ENCODE measurements at regions not wholly inside any gene's neighbourhood (a gene's known extent, or its start where the extent isn't known, plus 50 kb on each side); places are given as distances from the start of the nearest gene placed in this dataset.

DNA sequence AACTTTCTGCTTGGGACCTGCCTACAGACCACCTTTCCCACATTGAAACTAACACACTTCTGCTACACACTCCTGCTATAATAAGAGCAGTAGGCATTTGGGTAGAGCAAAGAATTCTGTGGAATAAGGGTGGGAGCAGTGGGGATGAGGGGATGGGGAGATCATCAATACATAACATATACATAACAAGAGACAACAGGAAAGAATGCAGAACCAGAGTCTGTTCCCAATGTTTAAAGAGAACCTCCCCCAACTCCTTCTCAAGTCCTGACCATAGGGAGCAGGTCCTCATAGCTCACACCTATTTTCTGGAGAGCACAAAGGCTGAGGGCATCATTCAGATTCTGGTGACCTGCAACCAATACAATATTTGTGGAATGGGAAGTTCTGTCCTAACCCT lies 121.6 kb upstream of the BARHL2 start:
- H3K9me3 ChIP-seq: no peaks in the 10 kb centered on the region
- H3K4me1 ChIP-seq: peaks cover 0 to 21% (median 15%) of the 10 kb centered on the region in 4 donors
- peaks cover 0 to 73% of the 10 kb centered on the region in 2 donors for H3K27me3 ChIP-seq
- TF ChIP-seq, protein P1, sequence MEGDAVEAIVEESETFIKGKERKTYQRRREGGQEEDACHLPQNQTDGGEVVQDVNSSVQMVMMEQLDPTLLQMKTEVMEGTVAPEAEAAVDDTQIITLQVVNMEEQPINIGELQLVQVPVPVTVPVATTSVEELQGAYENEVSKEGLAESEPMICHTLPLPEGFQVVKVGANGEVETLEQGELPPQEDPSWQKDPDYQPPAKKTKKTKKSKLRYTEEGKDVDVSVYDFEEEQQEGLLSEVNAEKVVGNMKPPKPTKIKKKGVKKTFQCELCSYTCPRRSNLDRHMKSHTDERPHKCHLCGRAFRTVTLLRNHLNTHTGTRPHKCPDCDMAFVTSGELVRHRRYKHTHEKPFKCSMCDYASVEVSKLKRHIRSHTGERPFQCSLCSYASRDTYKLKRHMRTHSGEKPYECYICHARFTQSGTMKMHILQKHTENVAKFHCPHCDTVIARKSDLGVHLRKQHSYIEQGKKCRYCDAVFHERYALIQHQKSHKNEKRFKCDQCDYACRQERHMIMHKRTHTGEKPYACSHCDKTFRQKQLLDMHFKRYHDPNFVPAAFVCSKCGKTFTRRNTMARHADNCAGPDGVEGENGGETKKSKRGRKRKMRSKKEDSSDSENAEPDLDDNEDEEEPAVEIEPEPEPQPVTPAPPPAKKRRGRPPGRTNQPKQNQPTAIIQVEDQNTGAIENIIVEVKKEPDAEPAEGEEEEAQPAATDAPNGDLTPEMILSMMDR (IDR thresholded peaks at IDR 0.05): no peak
- no peak overlapping the region for H3K4me3 ChIP-seq
- H3K27ac ChIP-seq: no peak overlapping the region
- no peaks in the 10 kb centered on the region for H3K36me3 ChIP-seq
- intact Hi-C loops (cut with DNase I; ENCODE audit: low total_unique reads): no loop called here
- DNase-seq: no peak

DNA sequence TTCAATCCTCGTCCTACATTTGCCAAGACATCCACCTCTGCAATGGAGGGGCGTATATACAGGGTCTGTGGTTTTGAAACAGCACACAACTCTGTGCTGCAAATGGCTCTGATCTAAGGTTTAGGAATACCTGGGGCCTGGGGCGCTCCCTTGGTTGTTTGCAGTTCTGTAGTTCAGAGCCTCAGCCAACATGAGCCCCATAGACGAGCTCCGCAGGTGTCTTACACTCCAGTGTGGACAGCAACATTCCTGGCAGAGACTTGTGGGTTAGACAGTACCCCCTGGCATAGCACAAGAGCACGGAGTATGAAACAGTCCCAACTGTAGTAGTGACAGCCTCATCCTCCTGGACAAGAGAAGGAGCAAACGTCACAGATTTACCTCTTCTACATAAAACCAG lies 120.3 kb upstream of the BARHL2 start:
- TF ChIP-seq, protein P1 (IDR thresholded peaks at IDR 0.05): no peak
- Histone ChIP-seq H3K4me1 (peaks cover 0 to 21% (median 15%) of the 10 kb centered on the region in 4 donors), H3K27me3 (peaks cover 0 to 80% of the 10 kb centered on the region in 2 donors), H3K36me3 (no peaks in the 10 kb centered on the region), H3K27ac (no peak overlapping the region), H3K9me3 (no peaks in the 10 kb centered on the region), H3K4me3 (no peak overlapping the region)
- intact Hi-C loops (cut with DNase I; ENCODE audit: low total_unique reads): no loop called here
- DNase-seq: no peak

DNA sequence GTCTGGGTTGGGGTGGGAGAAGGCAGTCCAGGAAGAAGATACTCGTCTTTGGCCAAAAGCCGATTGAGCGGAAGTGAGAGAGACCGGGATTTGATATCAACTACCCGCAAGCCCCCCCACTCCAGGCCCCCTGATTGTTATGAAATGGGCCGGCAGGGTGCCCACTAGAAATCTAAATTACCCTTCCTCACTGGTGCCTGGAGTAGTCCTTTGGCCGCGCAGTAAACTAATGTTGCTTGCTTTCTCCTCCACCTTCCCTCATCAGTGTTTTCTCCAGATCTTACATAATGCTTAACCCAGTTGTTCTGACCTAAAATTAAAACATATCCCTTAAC lies 119.2 kb upstream of the BARHL2 start:
- intact Hi-C loops (cut with DNase I; ENCODE audit: low total_unique reads): no loop called here
- Histone ChIP-seq H3K27ac (no peak overlapping the region), H3K4me3 (peak overlapping the region; percentile 29 to 46), H3K36me3 (no peaks in the 10 kb centered on the region), H3K9me3 (no peaks in the 10 kb centered on the region), H3K4me1 (peaks cover 0 to 21% (median 15%) of the 10 kb centered on the region in 4 donors), H3K27me3 (peaks cover 0 to 72% of the 10 kb centered on the region in 2 donors)
- no peak for DNase-seq
- TF ChIP-seq, protein P1 (IDR thresholded peaks at IDR 0.05): no peak

DNA sequence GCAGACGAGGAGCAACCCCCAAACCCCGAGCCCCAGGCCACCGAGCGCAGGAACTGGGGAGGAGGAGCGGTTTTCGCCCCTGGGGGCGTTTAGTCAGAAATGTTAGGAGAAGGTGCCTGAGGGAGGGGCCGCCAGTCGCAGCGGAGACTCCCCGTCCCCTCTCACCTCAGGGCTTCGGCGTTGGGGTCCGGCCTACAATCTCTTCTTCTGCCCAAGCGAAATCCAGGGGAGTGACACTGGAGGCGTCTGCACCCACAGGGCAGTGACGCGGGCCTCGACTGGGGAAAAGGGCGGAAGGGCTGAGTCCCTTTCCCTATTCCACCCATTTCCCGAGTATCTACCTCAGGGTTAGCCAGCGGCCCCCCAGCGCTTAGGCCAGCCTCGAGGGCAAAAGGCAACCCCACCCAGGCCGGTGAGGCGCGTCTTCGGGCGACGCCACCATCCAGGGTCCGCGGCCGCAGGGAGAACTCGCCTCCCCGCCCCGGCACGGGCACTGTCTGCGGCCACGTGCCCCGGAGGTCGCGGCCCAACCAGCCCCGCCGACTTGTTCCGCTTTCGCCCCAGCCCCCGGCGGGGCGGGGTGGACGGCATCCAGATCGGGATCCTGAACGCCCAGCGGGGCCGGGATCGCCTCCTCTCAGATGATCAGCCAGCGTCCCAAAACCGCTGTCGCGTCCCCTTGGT lies 118.7 kb upstream of the BARHL2 start:
- peak overlapping the region; percentile 29 to 46 for H3K4me3 ChIP-seq
- H3K4me1 ChIP-seq: peaks cover 0 to 21% (median 15%) of the 10 kb centered on the region in 4 donors
- intact Hi-C loops (cut with DNase I; ENCODE audit: low total_unique reads): no loop called here
- H3K36me3 ChIP-seq: no peaks in the 10 kb centered on the region
- H3K27ac ChIP-seq: no peak overlapping the region
- H3K27me3 ChIP-seq: peaks cover 0 to 68% of the 10 kb centered on the region in 2 donors
- DNase-seq: peak in 1 of 2 donors; percentile 21
- no peaks in the 10 kb centered on the region for H3K9me3 ChIP-seq
- TF ChIP-seq, protein P1 (IDR thresholded peaks at IDR 0.05): no peak

DNA sequence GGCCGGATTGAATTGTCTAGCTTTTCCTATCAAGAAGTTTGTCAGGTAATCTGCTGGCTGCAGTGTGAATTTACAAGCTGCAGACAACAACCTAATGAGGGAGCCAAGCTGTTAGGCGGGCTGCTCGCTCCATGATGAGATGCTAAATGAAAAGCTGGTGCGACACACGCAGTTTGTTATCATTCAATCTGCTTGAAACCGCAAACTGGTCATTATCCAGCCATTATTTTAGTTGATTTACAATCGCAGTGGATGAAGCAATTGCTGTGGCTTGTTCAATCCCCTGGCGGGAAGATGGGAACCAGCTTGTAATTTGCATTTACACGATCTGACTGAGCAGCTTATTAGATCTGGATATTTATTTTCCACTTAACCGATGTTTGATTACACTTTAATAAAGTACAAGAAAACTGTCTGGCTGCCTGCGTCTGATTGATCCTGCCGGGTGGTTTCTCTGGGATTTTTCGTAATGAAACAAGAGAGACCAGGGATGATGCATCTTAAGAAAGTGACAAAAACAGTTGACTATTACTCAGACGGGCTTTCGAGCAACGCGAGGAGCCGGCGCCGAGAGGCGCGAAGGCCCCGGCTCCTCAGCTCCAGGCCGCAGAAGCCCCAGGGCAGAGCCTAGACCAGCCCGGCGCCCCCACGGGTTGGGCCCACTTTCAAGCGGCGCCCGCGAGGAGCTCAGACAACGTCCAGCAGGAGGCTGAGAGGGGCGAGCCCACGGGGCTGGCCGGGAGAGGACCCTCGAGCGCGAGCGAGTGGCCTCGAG lies 118.0 kb upstream of the BARHL2 start:
- intact Hi-C loops (cut with DNase I; ENCODE audit: low total_unique reads): no loop called here
- peaks cover 0 to 61% of the 10 kb centered on the region in 2 donors for H3K27me3 ChIP-seq
- H3K4me1 ChIP-seq: peaks cover 0 to 21% (median 15%) of the 10 kb centered on the region in 4 donors
- TF ChIP-seq, protein P1 (IDR thresholded peaks at IDR 0.05): no peak
- H3K36me3 ChIP-seq: no peaks in the 10 kb centered on the region
- no peak for DNase-seq
- no peak overlapping the region for H3K27ac ChIP-seq
- H3K4me3 ChIP-seq: peak overlapping the region in 1 of 2 donors; percentile 46
- no peaks in the 10 kb centered on the region for H3K9me3 ChIP-seq
